Endodermal cell (in vitro differentiated cells): ENCODE measurements at regions not wholly inside any gene's neighbourhood (a gene's known extent, or its start where the extent isn't known, plus 50 kb on each side); places are given as distances from the start of the nearest gene placed in this dataset.

ENCODE experiments used
- DNase-seq: peaks from one replicate; pipeline ENCODE4 v3.0.0-alpha.2; 2017
- H3K27ac ChIP-seq: 2 replicates; pipeline ENCODE4 v1.5.1; 2013; ENCODE audit warnings: mild to moderate bottlenecking, low read depth, low read length, moderate library complexity
- H3K27me3 ChIP-seq: 2 replicates; pipeline ENCODE4 v1.6.1; 2013; ENCODE audit warnings: mild to moderate bottlenecking, low read length, moderate library complexity; ENCODE audit not compliant: insufficient read depth, control insufficient read depth, poor library complexity, severe bottlenecking
- H3K36me3 ChIP-seq: 2 replicates; pipeline ENCODE4 v1.7.0; 2013; ENCODE audit warnings: mild to moderate bottlenecking, low read length, moderate library complexity; ENCODE audit not compliant: control insufficient read depth, insufficient read depth
- H3K4me1 ChIP-seq: one replicate; pipeline ENCODE4 v1.7.0; 2013; ENCODE audit warnings: low read length; ENCODE audit not compliant: control insufficient read depth, insufficient read depth
- H3K4me3 ChIP-seq: 2 replicates; pipeline ENCODE4 v1.5.1; 2013; ENCODE audit warnings: mild to moderate bottlenecking, low read length, moderate library complexity
- H3K9ac ChIP-seq: 2 replicates; pipeline ENCODE4 v1.6.1; 2013; ENCODE audit warnings: mild to moderate bottlenecking, low read length, moderate library complexity; ENCODE audit not compliant: poor library complexity, severe bottlenecking; ENCODE audit errors: extremely low read depth
- H3K9me3 ChIP-seq: 2 replicates; pipeline ENCODE4 v1.6.1; 2013; ENCODE audit warnings: mild to moderate bottlenecking, low read length, moderate library complexity; ENCODE audit not compliant: control insufficient read depth
- H3K27ac Mint-ChIP-seq: 2 replicates; pipeline ENCODE4 v1.8.0; 2020; ENCODE audit warnings: mixed read lengths
- H3K27me3 Mint-ChIP-seq: 2 replicates; pipeline ENCODE4 v1.8.0; 2021; ENCODE audit warnings: mild to moderate bottlenecking, mixed read lengths; ENCODE audit not compliant: insufficient read depth
- H3K36me3 Mint-ChIP-seq: 2 replicates; pipeline ENCODE4 v1.8.0; 2020; ENCODE audit warnings: low read depth, mixed read lengths
- H3K4me1 Mint-ChIP-seq: 2 replicates; pipeline ENCODE4 v1.8.0; 2020; ENCODE audit warnings: mixed read lengths
- H3K4me3 Mint-ChIP-seq: 2 replicates; pipeline ENCODE4 v1.8.0; 2020; ENCODE audit warnings: mild to moderate bottlenecking, moderate library complexity, mixed read lengths
- H3K9me3 Mint-ChIP-seq: 2 replicates; pipeline ENCODE4 v1.8.0; 2020; ENCODE audit warnings: mild to moderate bottlenecking, mixed read lengths
- WGBS, 2 experiments: methylation state at CpG; one replicate each; pipeline versions ENCODE4 v1.1.5 to v1.1.7; 2013; ENCODE audit warnings: missing lambda C conversion rate in 2 of 2, mixed read lengths in 1 of 2; ENCODE audit not compliant: insufficient coverage in 1 of 2, insufficient read length in 1 of 2; 5-methylcytosine and 5-hydroxymethylcytosine counted together
- TF ChIP-seq, protein P1 (sequence below): fragments of 200-600 bp; sonication (generic); conservative IDR thresholded peaks from 2 replicates; pipeline ENCODE4 v1.5.0; 2021; ENCODE audit warnings: antibody characterized with exemption, mild to moderate bottlenecking

DNA sequence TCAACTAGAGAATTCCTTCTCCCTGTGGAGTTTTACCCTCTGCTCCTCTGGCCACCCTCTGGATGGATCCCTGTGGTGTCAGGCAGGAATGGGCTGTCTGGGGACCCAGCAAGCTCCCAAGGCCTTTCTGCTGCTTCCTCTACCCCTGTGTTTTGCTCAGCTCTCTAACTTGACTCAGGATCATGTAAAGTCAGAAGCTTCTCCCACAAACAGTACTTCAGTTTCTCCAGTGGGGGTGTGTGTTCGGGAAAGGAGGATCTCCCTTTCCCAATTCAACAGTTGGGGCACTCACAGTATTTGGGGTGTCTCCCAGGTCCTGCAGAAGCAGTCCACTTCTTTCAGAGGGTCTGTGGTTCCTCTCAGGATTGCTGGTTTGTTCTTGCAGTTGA lies 162.4 kb upstream of the NUDT4 start:
- Mint-ChIP-seq H3K27me3 (peaks cover 1% of the 10 kb centered on the region), H3K9me3 (peaks cover 63% of the 10 kb centered on the region), H3K4me1 (peaks cover 10% of the 10 kb centered on the region)

GRCh38 chr12:93219947-93220346 lies 157.8 kb upstream of the NUDT4 start:
- H3K9me3 Mint-ChIP-seq = peaks cover 29% of the 10 kb centered on the region
- Histone ChIP-seq H3K4me1 (peaks cover 6% of the 10 kb centered on the region), H3K9me3 (peaks cover 24% of the 10 kb centered on the region), H3K27me3 (no peaks in the 10 kb centered on the region), H3K4me3 (no peak overlapping the region), H3K27ac (no peak overlapping the region), H3K36me3 (no peaks in the 10 kb centered on the region), H3K9ac (no peak overlapping the region)
- peaks cover 12% of the 10 kb centered on the region for H3K36me3 Mint-ChIP-seq
- TF ChIP-seq, protein P1, sequence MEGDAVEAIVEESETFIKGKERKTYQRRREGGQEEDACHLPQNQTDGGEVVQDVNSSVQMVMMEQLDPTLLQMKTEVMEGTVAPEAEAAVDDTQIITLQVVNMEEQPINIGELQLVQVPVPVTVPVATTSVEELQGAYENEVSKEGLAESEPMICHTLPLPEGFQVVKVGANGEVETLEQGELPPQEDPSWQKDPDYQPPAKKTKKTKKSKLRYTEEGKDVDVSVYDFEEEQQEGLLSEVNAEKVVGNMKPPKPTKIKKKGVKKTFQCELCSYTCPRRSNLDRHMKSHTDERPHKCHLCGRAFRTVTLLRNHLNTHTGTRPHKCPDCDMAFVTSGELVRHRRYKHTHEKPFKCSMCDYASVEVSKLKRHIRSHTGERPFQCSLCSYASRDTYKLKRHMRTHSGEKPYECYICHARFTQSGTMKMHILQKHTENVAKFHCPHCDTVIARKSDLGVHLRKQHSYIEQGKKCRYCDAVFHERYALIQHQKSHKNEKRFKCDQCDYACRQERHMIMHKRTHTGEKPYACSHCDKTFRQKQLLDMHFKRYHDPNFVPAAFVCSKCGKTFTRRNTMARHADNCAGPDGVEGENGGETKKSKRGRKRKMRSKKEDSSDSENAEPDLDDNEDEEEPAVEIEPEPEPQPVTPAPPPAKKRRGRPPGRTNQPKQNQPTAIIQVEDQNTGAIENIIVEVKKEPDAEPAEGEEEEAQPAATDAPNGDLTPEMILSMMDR = no peak
- peaks cover 1% of the 10 kb centered on the region for H3K27me3 Mint-ChIP-seq
- H3K4me1 Mint-ChIP-seq = peaks cover 12% of the 10 kb centered on the region
- H3K27ac Mint-ChIP-seq = no peak overlapping the region
- no peak for DNase-seq
- WGBS, 2 experiments = 65% methylated on average over 2 of the region's 2 CpGs; no CpG with 5 or more reads in 1 of the 2 experiments
- no peak overlapping the region for H3K4me3 Mint-ChIP-seq

More for the DNA sequence above, 162.4 kb upstream of the NUDT4 start:
- Histone ChIP-seq H3K36me3 (peaks cover 6% of the 10 kb centered on the region), H3K27ac (no peak overlapping the region), H3K27me3 (no peaks in the 10 kb centered on the region), H3K4me1 (peaks cover 6% of the 10 kb centered on the region), H3K9me3 (peaks cover 61% of the 10 kb centered on the region), H3K9ac (no peak overlapping the region), H3K4me3 (peak overlapping the region; percentile 8)
- WGBS, 2 experiments = 83 to 100% methylated on average over 1 of the region's 1 CpG
- H3K27ac Mint-ChIP-seq = no peak overlapping the region
- TF ChIP-seq, protein P1 = no peak
- peaks cover 18% of the 10 kb centered on the region for H3K36me3 Mint-ChIP-seq
- H3K4me3 Mint-ChIP-seq = no peak overlapping the region
- no peak for DNase-seq

DNA sequence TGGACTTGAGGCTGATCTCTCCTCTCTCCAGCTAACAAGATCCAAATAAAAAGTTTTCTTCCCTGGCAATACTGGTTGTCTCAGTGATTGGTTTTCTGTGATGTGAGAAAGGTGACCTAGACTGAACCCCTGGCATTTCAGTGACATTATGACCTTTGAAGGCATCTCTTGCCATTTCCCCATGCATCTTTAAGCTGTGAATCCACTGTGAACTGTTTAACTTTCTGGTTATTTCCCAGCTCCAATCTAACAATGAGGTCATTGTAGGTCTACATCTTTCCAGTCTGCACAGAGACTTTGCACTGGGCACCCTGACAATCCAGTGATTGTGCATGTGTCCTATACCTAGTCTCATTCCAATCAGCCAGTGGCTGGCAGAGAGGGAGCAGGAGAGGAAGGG lies 155.9 kb upstream of the NUDT4 start:
- Mint-ChIP-seq H3K4me3 (no peak overlapping the region), H3K9me3 (peaks cover 10% of the 10 kb centered on the region), H3K27ac (no peak overlapping the region), H3K4me1 (peaks cover 12% of the 10 kb centered on the region), H3K36me3 (no peaks in the 10 kb centered on the region), H3K27me3 (peaks cover 1% of the 10 kb centered on the region)
- H3K4me3 ChIP-seq = no peak overlapping the region
- DNase-seq = no peak
- peaks cover 5% of the 10 kb centered on the region for H3K9me3 ChIP-seq
- H3K27ac ChIP-seq = no peak overlapping the region
- no peaks in the 10 kb centered on the region for H3K27me3 ChIP-seq
- H3K9ac ChIP-seq = no peak overlapping the region
- TF ChIP-seq, protein P1 = no peak
- H3K4me1 ChIP-seq = no peaks in the 10 kb centered on the region
- no peaks in the 10 kb centered on the region for H3K36me3 ChIP-seq
